Non-pigmented ciliary epithelial cell (primary cell): ENCODE measurements at regions not wholly inside any gene's neighbourhood (a gene's known extent, or its start where the extent isn't known, plus 50 kb on each side); places are given as distances from the start of the nearest gene placed in this dataset.
"Not testable (repeated sequence)": the region's sequence is repeated elsewhere in the genome, so short reads cannot be mapped to it uniquely, and the experiment has no call there.

Source experiments
- DNase-seq: peaks from one replicate; pipeline ENCODE4 v3.0.0-alpha.2; 2010; ENCODE audit warnings: low read depth

GRCh38 chr13:42373048-42373812 is 101.3 kb downstream of the AKAP11 start:
- no peak for DNase-seq

GRCh38 chr13:42375663-42376062 is 103.7 kb downstream of the AKAP11 start:
- DNase-seq, result no peak

DNA sequence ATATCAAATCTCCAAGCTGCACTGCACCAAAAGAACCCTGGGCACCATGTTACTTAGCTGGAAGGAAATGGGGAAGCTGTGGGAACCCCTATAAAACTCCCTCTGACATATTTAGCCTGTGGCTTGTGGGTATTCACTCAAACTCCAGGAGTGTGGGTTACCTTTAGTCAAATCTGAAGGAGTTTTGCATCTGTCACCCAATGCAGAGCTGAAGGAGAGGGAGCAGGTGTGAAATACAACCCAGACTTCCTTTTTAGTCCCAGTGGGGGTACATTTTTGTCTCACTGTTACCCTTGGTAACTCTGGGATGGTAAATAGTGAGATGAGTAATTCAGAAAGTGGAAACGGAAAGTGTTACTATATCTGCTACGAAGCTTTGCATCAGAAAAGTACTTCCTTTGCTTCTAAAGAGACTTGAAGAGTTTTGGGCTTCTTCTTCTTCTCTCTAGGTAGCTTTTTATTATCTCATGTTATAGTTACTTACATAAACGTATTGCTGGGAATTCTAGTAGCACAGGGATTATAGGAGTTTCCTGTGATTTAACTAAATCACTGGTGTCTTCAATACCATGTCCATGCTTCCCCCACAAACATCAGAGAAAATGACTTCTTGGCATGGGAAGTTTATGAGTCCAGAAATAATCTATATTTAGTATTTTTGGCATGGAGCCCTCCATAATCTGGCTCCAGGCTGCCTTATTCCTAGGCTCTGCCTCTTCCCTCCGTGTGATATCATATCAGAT is 105.9 kb downstream of the AKAP11 start:
- DNase-seq, result no peak

GRCh38 chr13:42378383-42378780 is 106.4 kb downstream of the AKAP11 start:
- DNase-seq, result no peak

DNA sequence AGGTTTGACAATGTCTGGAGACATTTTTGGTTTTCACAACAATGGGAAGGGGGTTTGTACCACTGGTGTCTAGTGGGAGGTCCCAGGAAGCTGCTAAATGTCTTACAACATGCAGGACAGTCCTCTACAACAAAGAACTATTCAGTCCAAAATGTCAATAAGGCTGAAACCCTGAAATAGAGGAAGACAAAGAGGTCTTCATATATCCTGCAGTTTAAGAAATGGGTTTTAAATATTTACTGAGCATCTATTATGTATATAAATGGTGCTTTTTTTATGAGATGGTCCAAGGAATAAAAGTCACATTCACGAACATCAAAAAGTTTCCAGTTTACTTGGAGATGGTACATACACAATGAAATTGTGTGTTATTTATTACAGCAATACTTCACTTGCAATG is 107.3 kb downstream of the AKAP11 start:
- DNase-seq, result no peak

DNA sequence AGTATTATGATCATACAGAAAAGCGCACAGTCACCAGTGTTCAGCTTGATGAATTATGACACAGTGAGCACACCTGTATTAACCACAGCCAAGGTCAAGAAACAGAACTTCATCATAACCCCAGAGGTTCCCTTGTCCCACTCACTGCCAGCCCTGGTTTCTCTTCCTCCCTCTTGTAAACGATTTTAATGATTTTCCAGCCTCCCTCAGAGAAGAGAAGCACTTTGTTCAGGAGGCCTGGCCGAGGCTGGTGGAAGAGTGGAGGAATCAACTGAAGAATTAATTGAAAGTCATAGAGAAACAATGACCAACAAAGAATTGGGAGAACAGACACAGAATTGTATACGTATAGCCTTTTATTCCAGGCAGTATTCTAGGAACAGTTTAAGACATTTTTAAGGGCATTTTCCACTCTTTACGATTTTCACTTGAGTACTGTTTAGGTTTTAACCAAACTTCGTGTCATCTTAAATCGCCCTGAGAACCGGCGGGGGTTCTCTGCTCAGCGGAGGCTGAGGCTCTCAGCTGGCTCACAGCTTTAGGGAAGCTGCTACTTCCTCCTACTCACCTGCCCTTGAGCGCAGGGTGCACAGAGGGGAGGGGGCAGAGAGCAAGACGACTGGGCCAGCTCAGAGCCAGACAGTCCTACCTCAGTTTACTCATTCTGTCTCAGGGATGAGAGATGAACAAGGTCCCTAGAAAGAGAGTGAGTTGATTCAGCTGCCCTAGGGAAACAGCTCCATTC is 108.6 kb downstream of the AKAP11 start:
- no peak for DNase-seq

GRCh38 chr13:42381165-42381425 is 109.1 kb downstream of the AKAP11 start:
- DNase-seq, result no peak

DNA sequence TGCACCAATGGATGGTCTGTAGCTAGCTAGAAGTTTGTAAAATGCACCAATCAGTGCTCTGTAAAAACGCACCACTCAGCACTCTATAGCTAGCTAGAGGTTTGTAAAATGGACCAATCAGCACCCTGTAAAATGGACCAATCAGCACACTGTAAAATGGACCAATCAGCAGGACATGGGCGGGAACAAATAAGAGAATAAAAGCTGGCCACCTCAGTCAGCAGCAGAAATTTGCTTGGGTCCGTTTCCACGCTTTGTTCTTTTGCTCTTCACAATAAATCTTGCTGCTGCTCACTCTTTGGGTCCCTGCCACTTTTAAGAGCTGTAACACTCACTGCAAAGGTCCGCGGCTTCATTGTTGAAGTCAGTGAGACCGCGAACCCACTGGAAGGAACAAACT is 109.5 kb downstream of the AKAP11 start:
- DNase-seq, result not testable (repeated sequence)

DNA sequence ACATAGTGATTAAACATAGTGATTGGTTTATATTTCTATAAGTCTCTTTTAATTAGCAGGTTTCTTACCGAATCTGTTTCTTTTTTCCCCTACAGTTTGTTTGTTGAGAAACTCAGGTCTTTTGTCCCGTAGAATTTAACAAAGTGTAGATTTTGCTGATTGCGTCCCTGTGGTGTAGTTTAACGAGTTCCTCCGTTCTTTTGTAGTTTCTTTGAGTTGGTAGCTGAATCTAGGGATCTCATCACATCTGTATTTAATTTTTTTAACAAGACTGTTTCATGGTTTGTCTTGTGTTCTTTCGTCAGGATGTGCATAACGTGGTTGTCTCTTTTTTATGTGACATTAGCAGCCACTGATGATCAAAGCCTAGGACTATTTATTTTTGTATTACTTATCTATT is 111.1 kb downstream of the AKAP11 start:
- no peak for DNase-seq

- DNase-seq, result no peak
Observed at GRCh38 chr13:42384265-42384664, 112.3 kb downstream of the AKAP11 start.

GRCh38 chr13:42388326-42388725 is 116.4 kb downstream of the AKAP11 start:
- no peak for DNase-seq

GRCh38 chr13:42389041-42389440 is 117.1 kb downstream of the AKAP11 start:
- no peak for DNase-seq

GRCh38 chr13:42392180-42392579 is 120.2 kb downstream of the AKAP11 start:
- no peak for DNase-seq

GRCh38 chr13:42392716-42393572 is 121.0 kb downstream of the AKAP11 start:
- no peak for DNase-seq

GRCh38 chr13:42393573-42394360 is 121.8 kb downstream of the AKAP11 start:
- DNase-seq, result no peak

- DNase-seq, result no peak
Observed at GRCh38 chr13:42394361-42394708, 122.4 kb downstream of the AKAP11 start.

- DNase-seq, result no peak
Observed at GRCh38 chr13:42394711-42395085, 122.7 kb downstream of the AKAP11 start.

- no peak for DNase-seq
Observed at GRCh38 chr13:42395086-42395821, 123.3 kb downstream of the AKAP11 start.

- no peak for DNase-seq
Observed at GRCh38 chr13:42396501-42396900, 124.5 kb downstream of the AKAP11 start.

DNA sequence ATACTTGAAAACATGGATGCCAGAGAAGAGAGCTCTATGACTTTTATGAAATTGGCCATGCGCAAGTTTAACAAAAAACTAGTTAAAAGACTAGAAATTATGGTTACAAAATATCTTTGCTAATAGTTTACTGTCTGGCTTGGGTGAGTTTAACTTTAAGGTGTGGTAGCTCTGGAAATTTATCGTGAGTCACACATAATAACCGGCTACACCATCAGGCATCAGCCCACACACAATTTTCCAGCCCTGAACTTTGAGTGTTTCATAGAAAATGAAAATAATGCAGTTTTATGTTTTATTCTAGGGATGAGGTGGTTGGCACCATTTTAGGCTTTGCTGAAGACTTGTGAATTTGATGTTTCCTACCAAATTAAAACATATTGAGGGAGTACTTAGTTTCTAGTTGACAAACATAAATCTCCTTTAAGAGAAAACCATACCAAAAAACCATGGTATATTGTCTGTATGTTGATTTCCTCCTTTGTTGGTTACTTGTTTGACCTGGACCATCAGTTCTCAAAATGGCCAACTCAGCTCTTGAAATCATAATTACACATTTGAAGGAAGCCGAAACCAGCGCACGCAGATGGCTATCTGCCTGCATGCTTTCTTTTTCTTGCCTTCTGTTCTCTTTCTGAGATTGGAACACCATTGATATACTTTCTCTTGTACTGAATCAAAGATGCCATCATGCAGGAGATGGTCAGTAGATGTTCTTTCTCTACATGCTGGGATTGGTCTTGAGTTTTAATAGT is 125.1 kb downstream of the AKAP11 start:
- DNase-seq, result no peak
